NB4 (cell line): ENCODE measurements at regions not wholly inside any gene's neighbourhood (a gene's known extent, or its start where the extent isn't known, plus 50 kb on each side); places are given as distances from the start of the nearest gene placed in this dataset.

Source experiments
- MYC ChIP-seq: IDR thresholded peaks from 2 replicates; pipeline ENCODE4 v1.6.1; 2011; ENCODE audit warnings: low read depth, low read length
- POLR2A ChIP-seq: IDR thresholded peaks from 2 replicates; pipeline ENCODE4 v1.6.1; 2011; ENCODE audit warnings: mild to moderate bottlenecking; ENCODE audit not compliant: insufficient read length; ENCODE audit errors: extremely low read depth
- TF ChIP-seq, protein P1 (sequence below): IDR thresholded peaks from 2 replicates; pipeline ENCODE4 v1.6.1; 2011; ENCODE audit warnings: low read depth, low read length
- TF ChIP-seq, protein P2 (sequence below): IDR thresholded peaks from one replicate; pipeline ENCODE4 v1.5.1; 2012; ENCODE audit warnings: low read depth, low read length

DNA sequence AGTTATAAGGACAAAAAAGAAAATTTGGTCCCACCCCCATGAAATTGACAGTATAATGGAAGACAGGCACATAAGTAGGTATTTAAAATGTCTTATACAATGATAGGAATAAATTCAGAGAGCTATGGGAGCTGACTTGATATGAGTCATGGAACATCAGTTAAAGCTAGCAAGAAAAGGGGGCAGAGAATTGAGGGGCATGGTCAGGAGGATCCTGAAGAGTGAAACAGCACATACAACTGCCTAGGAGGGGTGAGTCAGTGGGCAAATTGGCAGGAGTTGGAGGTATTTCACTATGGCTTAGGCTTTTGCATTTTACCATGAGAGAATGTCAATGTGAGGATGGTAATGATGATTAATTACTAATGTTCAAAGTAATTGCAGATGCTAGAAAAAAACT is 95.4 kb upstream of the BANK1 start:
- TF ChIP-seq POLR2A: no peak
- TF ChIP-seq MYC: no peak
- TF ChIP-seq, protein P1, sequence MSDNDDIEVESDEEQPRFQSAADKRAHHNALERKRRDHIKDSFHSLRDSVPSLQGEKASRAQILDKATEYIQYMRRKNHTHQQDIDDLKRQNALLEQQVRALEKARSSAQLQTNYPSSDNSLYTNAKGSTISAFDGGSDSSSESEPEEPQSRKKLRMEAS: no peak
- TF ChIP-seq, protein P2, sequence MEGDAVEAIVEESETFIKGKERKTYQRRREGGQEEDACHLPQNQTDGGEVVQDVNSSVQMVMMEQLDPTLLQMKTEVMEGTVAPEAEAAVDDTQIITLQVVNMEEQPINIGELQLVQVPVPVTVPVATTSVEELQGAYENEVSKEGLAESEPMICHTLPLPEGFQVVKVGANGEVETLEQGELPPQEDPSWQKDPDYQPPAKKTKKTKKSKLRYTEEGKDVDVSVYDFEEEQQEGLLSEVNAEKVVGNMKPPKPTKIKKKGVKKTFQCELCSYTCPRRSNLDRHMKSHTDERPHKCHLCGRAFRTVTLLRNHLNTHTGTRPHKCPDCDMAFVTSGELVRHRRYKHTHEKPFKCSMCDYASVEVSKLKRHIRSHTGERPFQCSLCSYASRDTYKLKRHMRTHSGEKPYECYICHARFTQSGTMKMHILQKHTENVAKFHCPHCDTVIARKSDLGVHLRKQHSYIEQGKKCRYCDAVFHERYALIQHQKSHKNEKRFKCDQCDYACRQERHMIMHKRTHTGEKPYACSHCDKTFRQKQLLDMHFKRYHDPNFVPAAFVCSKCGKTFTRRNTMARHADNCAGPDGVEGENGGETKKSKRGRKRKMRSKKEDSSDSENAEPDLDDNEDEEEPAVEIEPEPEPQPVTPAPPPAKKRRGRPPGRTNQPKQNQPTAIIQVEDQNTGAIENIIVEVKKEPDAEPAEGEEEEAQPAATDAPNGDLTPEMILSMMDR: no peak
